Islet precursor cell (in vitro differentiated cells): ENCODE measurements at regions not wholly inside any gene's neighbourhood (a gene's known extent, or its start where the extent isn't known, plus 50 kb on each side); places are given as distances from the start of the nearest gene placed in this dataset.

Source experiments
- DNase-seq: peaks from one replicate; pipeline ENCODE4 v3.0.0-alpha.2; 2018

- DNase-seq, result no peak
Observed at GRCh38 chr6:56407883-56408410, 160.6 kb upstream of the COL21A1 start.

- DNase-seq, result no peak
Observed at GRCh38 chr6:56406276-56407269, 159.2 kb upstream of the COL21A1 start.

GRCh38 chr6:56404599-56404998 lies 157.2 kb upstream of the COL21A1 start:
- DNase-seq, result no peak

- no peak for DNase-seq
Observed at GRCh38 chr6:56403745-56404144, 156.4 kb upstream of the COL21A1 start.

- no peak for DNase-seq
Observed at GRCh38 chr6:56401477-56402070, 154.2 kb upstream of the COL21A1 start.

- peak; percentile 61 for DNase-seq
Observed at GRCh38 chr6:56400273-56400672, 152.9 kb upstream of the COL21A1 start.

GRCh38 chr6:56399672-56400263 lies 152.4 kb upstream of the COL21A1 start:
- DNase-seq, result peak; percentile 64

- peak; percentile 86 for DNase-seq
Observed at GRCh38 chr6:56399250-56399671, 151.9 kb upstream of the COL21A1 start.

- DNase-seq, result no peak
Observed at GRCh38 chr6:56396435-56396834, 149.1 kb upstream of the COL21A1 start.

GRCh38 chr6:56393615-56394612 lies 146.5 kb upstream of the COL21A1 start:
- DNase-seq, result no peak

- no peak for DNase-seq
Observed at GRCh38 chr6:56388415-56388755, 141.0 kb upstream of the COL21A1 start.

GRCh38 chr6:56387621-56388414 lies 140.4 kb upstream of the COL21A1 start:
- DNase-seq, result no peak

- DNase-seq, result no peak
Observed at GRCh38 chr6:56386717-56387116, 139.3 kb upstream of the COL21A1 start.

GRCh38 chr6:56385981-56386593 lies 138.7 kb upstream of the COL21A1 start:
- no peak for DNase-seq

GRCh38 chr6:56383160-56383559 lies 135.8 kb upstream of the COL21A1 start:
- DNase-seq, result no peak

GRCh38 chr6:56382416-56382940 lies 135.1 kb upstream of the COL21A1 start:
- DNase-seq, result no peak

- DNase-seq, result no peak
Observed at GRCh38 chr6:56381801-56382251, 134.4 kb upstream of the COL21A1 start.

- no peak for DNase-seq
Observed at GRCh38 chr6:56380476-56380875, 133.1 kb upstream of the COL21A1 start.

GRCh38 chr6:56378966-56379585 lies 131.7 kb upstream of the COL21A1 start:
- DNase-seq, result peak; percentile 76

- DNase-seq, result no peak
Observed at GRCh38 chr6:56378507-56378906, 131.1 kb upstream of the COL21A1 start.
